Stomach (tissue), 4 donors: ENCODE measurements at regions not wholly inside any gene's neighbourhood (a gene's known extent, or its start where the extent isn't known, plus 50 kb on each side); places are given as distances from the start of the nearest gene placed in this dataset.
"Not testable (repeated sequence)": the region's sequence is repeated elsewhere in the genome, so short reads cannot be mapped to it uniquely, and the experiment has no call there.

Experiments
- CTCF ChIP-seq, 7 experiments: fragments of 450-650 bp in 4 of 7; fragments of 200-600 bp in 3 of 7; sonication (generic) in 3 of 7; IDR thresholded peaks; one replicate each; pipeline ENCODE4 v1.5.1; 2016 to 2019; ENCODE audit warnings: antibody characterized with exemption in 7 of 7, control low read depth in 2 of 7, mild to moderate bottlenecking in 1 of 7
- POLR2A ChIP-seq, 4 donors: fragments of 450-650 bp; IDR thresholded peaks; one replicate each; pipeline ENCODE4 v1.6.1; 2016; ENCODE audit warnings: antibody characterized with exemption in 4 of 4, control low read depth in 2 of 4, mild to moderate bottlenecking in 1 of 4, moderate library complexity in 1 of 4
- POLR2AphosphoS5 ChIP-seq, 3 donors: sonication (generic); formaldehyde crosslinking; IDR thresholded peaks; one replicate each; pipeline ENCODE4 v1.6.1; 2016; ENCODE audit warnings: antibody characterized with exemption in 3 of 3

DNA sequence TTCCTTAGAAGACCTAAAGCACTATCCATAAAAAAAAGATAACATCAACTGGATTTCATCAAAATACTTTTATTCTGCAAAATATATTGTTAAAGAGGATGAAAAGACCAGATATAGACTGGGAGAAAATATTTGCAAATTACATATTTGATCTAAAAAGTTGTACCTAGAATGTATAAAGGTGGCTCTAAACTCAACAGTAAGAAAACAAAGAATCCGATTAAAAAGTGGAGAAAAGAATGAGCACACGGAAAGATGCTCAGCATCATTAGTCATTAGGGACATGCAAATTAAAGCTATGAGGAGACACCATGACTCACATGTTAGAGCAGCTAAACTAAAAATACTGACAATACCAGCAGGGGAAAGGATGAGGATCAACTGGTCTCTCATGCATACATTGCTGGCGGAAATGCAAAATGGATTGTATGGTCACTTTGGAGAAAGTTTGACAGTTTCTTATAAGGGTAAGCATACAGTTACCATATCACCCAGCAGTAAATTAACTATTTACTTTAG, 298.4 kb upstream of the PLGLB2 start:
- TF ChIP-seq CTCF, POLR2AphosphoS5, POLR2A (IDR thresholded peaks at IDR 0.05): not testable (repeated sequence)
